ENCODE measurements at regions not wholly inside any gene's neighbourhood (a gene's known extent, or its start where the extent isn't known, plus 50 kb on each side); places are given as distances from the start of the nearest gene placed in this dataset.
"Not testable (repeated sequence)": the region's sequence is repeated elsewhere in the genome, so short reads cannot be mapped to it uniquely, and the experiment has no call there.

GRCh38 chr6:140462453-140463311 is 1088.2 kb upstream of the CITED2 start:
- TF ChIP-seq CTCF (IDR thresholded peaks at IDR 0.05; ENCODE audit: control insufficient read depth, extremely low read depth, insufficient read depth): no peak
- H3K4me3 ChIP-seq (ENCODE audit: low read depth, low read length): no peak overlapping the region; the same call in 1 of the 2 replicates
- DNase-seq (ENCODE audit: low read depth): peak; percentile 95

DNA sequence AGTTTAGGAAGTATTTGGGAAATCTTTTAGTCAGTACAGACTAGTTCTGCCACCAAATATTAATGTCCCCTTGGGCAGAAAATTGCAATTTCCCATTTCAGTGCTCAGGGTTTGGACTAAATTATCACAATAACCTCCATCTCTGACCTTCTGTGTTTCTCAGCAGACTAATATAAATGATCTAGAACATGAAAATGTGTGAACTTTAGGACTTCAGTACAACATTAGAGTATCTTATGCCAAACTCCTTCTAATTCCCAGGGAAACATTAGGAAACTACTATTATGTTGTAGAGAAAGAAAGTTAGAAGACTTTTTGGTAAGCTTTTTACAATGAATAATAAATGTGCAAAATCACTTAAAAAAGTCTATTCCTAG is 1087.6 kb upstream of the CITED2 start:
- no peak for TF ChIP-seq CTCF (IDR thresholded peaks at IDR 0.05; ENCODE audit: control insufficient read depth, extremely low read depth, insufficient read depth)
- no peak for DNase-seq (ENCODE audit: low read depth)
- no peak overlapping the region for H3K4me3 ChIP-seq (ENCODE audit: low read depth, low read length)

GRCh38 chr6:140460267-140460666 is 1085.8 kb upstream of the CITED2 start:
- no peak overlapping the region for H3K4me3 ChIP-seq (ENCODE audit: low read depth, low read length)
- no peak for TF ChIP-seq CTCF (IDR thresholded peaks at IDR 0.05; ENCODE audit: control insufficient read depth, extremely low read depth, insufficient read depth)
- no peak for DNase-seq (ENCODE audit: low read depth)

DNA sequence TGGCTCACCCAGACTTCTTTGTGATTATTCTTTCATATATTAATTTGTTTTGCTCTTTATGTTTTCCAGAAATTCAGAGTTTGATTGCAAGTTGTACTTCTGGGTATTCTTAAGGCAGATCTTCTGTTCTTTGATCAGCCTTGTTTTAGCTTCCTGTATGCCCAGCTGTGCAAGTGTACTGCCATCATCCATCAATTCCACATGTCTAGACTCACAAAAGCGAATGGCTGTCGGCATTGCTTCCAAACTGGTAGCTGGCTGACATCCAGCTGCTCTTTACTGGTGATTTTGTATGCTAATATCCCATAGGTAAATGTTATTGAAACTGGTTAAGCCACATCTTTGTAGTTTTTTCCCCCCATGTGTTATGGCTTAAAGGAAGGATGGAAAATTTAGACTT is 1084.8 kb upstream of the CITED2 start:
- DNase-seq (ENCODE audit: low read depth): no peak
- no peak for TF ChIP-seq CTCF (IDR thresholded peaks at IDR 0.05; ENCODE audit: control insufficient read depth, extremely low read depth, insufficient read depth)
- no peak overlapping the region for H3K4me3 ChIP-seq (ENCODE audit: low read depth, low read length)

- DNase-seq (ENCODE audit: low read depth): no peak
- no peak overlapping the region for H3K4me3 ChIP-seq (ENCODE audit: low read depth, low read length)
- TF ChIP-seq CTCF (IDR thresholded peaks at IDR 0.05; ENCODE audit: control insufficient read depth, extremely low read depth, insufficient read depth): no peak
Measured at GRCh38 chr6:140446241-140446640, 1071.8 kb upstream of the CITED2 start.

- no peak overlapping the region for H3K4me3 ChIP-seq (ENCODE audit: low read depth, low read length)
- no peak for DNase-seq (ENCODE audit: low read depth)
- no peak for TF ChIP-seq CTCF (IDR thresholded peaks at IDR 0.05; ENCODE audit: control insufficient read depth, extremely low read depth, insufficient read depth)
Measured at GRCh38 chr6:140445474-140446004, 1071.1 kb upstream of the CITED2 start.

DNA sequence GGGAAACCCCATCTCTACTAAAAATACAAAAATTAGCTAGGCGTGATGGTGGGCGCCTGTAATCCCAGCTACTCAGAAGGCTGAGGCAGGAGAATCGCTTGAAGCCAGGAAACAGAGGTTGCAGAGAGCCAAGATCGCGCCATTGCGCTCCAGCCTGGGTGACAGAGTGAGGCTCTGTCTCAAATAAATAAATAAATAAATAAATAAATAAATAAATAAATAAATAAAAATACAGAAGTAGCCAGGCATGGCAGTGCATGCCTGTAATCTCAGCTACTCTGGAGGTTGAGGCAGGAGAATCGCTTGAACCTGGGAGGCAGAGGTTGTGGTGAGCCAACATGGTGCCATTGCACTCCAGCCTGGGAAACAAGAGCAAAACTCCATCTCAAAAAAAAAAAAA is 1068.7 kb upstream of the CITED2 start:
- DNase-seq (ENCODE audit: low read depth); H3K4me3 ChIP-seq (ENCODE audit: low read depth, low read length): not testable (repeated sequence)
